Uterus (tissue), 3 donors: ENCODE measurements at regions not wholly inside any gene's neighbourhood (a gene's known extent, or its start where the extent isn't known, plus 50 kb on each side); places are given as distances from the start of the nearest gene placed in this dataset.

Source experiments
- DNase-seq, 2 donors: peaks; one replicate each; pipeline ENCODE4 v3.0.0-alpha.2; 2019 to 2020
- H3K27ac ChIP-seq, 2 donors: fragments of 200-600 bp; sonication (generic); 1 replicate in 1 of 2; 2 replicates in 1 of 2; pipeline ENCODE4 v1.5.1; 2016 to 2018
- H3K27me3 ChIP-seq, 2 donors: fragments of 200-600 bp; sonication (generic); one replicate each; pipeline ENCODE4 v1.5.1; 2018 to 2019; ENCODE audit warnings: control low read depth in 1 of 2
- H3K36me3 ChIP-seq, 2 donors: fragments of 200-600 bp; sonication (generic); one replicate each; pipeline ENCODE4 v1.5.1; 2019; ENCODE audit warnings: control low read depth in 1 of 2
- H3K4me1 ChIP-seq, 2 donors: fragments of 200-600 bp; sonication (generic); one replicate each; pipeline ENCODE4 v1.5.1; 2018 to 2019; ENCODE audit warnings: control low read depth in 1 of 2
- H3K4me3 ChIP-seq, 2 donors: fragments of 200-600 bp; sonication (generic); 1 replicate in 1 of 2; 2 replicates in 1 of 2; pipeline ENCODE4 v1.5.1; 2018 to 2019; ENCODE audit warnings: mild to moderate bottlenecking in 1 of 2
- H3K9me3 ChIP-seq, 2 donors: fragments of 200-600 bp; sonication (generic); one replicate each; pipeline ENCODE4 v1.5.1; 2019; ENCODE audit warnings: control low read depth in 1 of 2
- POLR2A ChIP-seq, 2 donors: fragments of 450-650 bp; IDR thresholded peaks; one replicate each; pipeline ENCODE4 v1.6.1; 2016; ENCODE audit warnings: antibody characterized with exemption in 2 of 2, mild to moderate bottlenecking in 1 of 2, moderate library complexity in 1 of 2
- intact Hi-C: fragments of 100-400 bp; cut with DNase I; formaldehyde crosslinking; loops from one replicate; pipeline ENCODE4 v1.15.1; 2023; ENCODE audit warnings: low total_unique reads
- TF ChIP-seq, protein P1 (sequence below), 4 experiments: fragments of 200-600 bp in 2 of 4; fragments of 450-650 bp in 2 of 4; sonication (generic) in 2 of 4; IDR thresholded peaks; one replicate each; pipeline ENCODE4 v1.5.1; 2016 to 2019; ENCODE audit warnings: antibody characterized with exemption in 4 of 4, mild to moderate bottlenecking in 2 of 4, moderate library complexity in 1 of 4
- donor health status: DM: yes; HTN: yes; CAD: no.

DNA sequence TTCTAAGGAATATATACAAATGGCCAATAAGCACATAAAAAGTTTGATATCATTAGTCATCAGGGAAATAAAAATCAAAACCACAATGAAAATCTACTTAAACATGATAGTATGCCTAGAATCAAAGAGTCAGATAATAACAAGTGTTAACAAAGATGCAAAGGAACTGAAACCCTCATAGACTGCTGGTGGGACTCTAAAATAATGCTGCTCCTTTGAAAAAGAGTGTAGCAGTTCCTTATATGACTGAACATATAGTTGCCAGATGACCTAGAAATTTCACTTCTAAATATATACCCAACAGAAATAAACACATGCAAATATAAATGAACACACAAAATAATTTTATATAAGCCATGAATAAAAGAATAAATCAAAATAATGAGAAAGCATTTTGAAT lies 205.1 kb upstream of the CTSO start:
- H3K4me3 ChIP-seq: no peak overlapping the region
- no peak overlapping the region for H3K27ac ChIP-seq
- intact Hi-C loops: no loop called here
- H3K36me3 ChIP-seq: no peaks in the 10 kb centered on the region
- DNase-seq: no peak
- no peaks in the 10 kb centered on the region for H3K4me1 ChIP-seq
- no peaks in the 10 kb centered on the region for H3K27me3 ChIP-seq
- H3K9me3 ChIP-seq: no peaks in the 10 kb centered on the region
- TF ChIP-seq, protein P1, sequence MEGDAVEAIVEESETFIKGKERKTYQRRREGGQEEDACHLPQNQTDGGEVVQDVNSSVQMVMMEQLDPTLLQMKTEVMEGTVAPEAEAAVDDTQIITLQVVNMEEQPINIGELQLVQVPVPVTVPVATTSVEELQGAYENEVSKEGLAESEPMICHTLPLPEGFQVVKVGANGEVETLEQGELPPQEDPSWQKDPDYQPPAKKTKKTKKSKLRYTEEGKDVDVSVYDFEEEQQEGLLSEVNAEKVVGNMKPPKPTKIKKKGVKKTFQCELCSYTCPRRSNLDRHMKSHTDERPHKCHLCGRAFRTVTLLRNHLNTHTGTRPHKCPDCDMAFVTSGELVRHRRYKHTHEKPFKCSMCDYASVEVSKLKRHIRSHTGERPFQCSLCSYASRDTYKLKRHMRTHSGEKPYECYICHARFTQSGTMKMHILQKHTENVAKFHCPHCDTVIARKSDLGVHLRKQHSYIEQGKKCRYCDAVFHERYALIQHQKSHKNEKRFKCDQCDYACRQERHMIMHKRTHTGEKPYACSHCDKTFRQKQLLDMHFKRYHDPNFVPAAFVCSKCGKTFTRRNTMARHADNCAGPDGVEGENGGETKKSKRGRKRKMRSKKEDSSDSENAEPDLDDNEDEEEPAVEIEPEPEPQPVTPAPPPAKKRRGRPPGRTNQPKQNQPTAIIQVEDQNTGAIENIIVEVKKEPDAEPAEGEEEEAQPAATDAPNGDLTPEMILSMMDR (IDR thresholded peaks at IDR 0.05): no peak
- no peak for TF ChIP-seq POLR2A (IDR thresholded peaks at IDR 0.05)

DNA sequence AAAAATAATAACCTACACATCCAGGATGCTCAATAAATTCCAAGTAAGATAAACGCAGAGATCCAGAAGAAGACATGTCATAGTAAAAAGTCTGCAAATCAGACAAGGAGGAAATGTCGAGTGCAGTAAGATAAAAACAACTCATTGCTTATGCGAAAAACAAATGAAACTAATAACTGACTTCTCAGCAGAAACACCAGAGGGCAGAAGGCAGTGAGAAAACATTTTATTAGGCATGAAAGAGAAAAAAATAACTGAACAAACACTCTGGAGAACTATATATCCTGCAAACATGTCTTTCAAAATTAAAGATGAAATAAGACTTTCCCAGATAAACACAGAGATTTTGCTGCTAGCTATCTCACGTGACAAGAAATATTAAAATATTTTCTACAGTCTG lies 201.3 kb upstream of the CTSO start:
- intact Hi-C loops: no loop called here
- Histone ChIP-seq H3K36me3 (no peaks in the 10 kb centered on the region), H3K4me3 (no peak overlapping the region), H3K27ac (no peak overlapping the region), H3K9me3 (no peaks in the 10 kb centered on the region), H3K4me1 (no peaks in the 10 kb centered on the region), H3K27me3 (no peaks in the 10 kb centered on the region)
- DNase-seq: no peak
- TF ChIP-seq POLR2A (IDR thresholded peaks at IDR 0.05): no peak
- TF ChIP-seq, protein P1 (IDR thresholded peaks at IDR 0.05): no peak

DNA sequence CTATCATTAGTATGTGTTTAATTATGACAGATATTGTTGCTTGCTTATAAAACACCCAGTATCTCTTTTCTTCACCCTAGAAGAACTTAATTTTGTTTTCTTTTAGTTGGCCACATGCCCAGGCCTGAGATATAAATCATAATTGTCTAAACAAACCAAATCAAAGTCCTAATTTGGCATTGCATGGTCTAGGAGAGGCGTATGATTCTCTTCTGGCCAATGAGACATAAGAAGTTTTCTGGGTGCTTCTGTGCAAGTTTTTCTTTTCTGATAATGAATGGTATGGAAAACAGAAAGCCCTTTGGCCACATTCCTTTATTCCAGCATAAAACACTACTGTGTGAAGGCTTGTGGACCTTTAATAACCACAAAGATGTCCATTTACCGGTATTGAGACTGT lies 192.9 kb upstream of the CTSO start:
- intact Hi-C loops: no loop called here
- no peaks in the 10 kb centered on the region for H3K27me3 ChIP-seq

DNA sequence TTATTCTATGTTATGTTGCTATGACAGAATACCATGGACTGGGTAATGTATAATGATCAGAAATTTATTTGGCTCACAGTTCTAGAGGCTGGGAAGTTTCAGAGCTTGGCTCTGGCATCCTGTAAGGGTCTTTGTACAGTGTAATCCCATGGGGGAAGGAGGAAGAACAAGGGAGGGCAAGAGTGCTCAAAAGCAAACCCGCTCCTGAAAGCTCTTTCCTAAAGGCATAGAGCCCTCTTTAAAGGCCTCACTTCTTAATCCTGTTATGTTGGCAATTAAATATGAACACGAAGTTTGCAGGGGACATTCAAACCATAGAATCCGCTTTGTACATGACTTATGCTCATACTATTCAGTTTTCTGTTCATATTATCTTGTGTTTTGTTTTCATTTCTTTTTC lies 191.3 kb upstream of the CTSO start:
- no peaks in the 10 kb centered on the region for H3K27me3 ChIP-seq
- TF ChIP-seq, protein P1 (IDR thresholded peaks at IDR 0.05): no peak
- no peak for TF ChIP-seq POLR2A (IDR thresholded peaks at IDR 0.05)
- H3K4me3 ChIP-seq: no peak overlapping the region
- no peaks in the 10 kb centered on the region for H3K9me3 ChIP-seq
- no peak overlapping the region for H3K27ac ChIP-seq
- intact Hi-C loops: no loop called here
- no peaks in the 10 kb centered on the region for H3K4me1 ChIP-seq
- H3K36me3 ChIP-seq: no peaks in the 10 kb centered on the region
- DNase-seq: no peak

More for the DNA sequence above, 192.9 kb upstream of the CTSO start:
- Histone ChIP-seq H3K4me3 (no peak overlapping the region), H3K4me1 (no peaks in the 10 kb centered on the region), H3K27ac (no peak overlapping the region), H3K9me3 (no peaks in the 10 kb centered on the region), H3K36me3 (no peaks in the 10 kb centered on the region)
- no peak for TF ChIP-seq POLR2A (IDR thresholded peaks at IDR 0.05)
- TF ChIP-seq, protein P1 (IDR thresholded peaks at IDR 0.05): no peak
- DNase-seq: no peak

DNA sequence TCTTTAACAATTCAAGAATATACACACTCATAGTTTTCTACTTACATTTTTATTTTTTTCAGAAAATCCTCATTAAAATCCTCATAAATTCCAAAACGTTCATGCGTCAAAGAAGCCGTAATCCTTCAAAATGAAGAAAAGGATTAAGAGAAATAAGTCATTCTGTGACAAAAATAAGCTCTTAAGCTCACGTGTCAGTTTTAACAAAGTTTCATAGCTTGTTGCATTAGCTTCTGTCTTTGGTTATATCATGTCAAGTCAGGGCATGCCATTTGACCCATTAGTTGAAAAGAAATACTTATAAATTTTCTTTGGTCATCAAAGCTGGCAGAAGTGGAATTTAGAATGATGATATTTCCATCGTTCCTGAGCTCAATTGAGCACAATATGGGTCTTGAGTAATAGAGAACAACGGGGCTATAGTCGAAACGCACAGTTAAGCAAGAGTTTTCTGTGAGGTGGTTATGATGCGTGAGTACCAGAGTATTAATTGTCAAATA lies 185.2 kb upstream of the CTSO start:
- Histone ChIP-seq H3K4me1 (no peaks in the 10 kb centered on the region), H3K9me3 (no peaks in the 10 kb centered on the region), H3K27ac (no peak overlapping the region), H3K4me3 (no peak overlapping the region), H3K36me3 (no peaks in the 10 kb centered on the region), H3K27me3 (no peaks in the 10 kb centered on the region)
- intact Hi-C loops: no loop called here
- DNase-seq: no peak
- no peak for TF ChIP-seq POLR2A (IDR thresholded peaks at IDR 0.05)
- TF ChIP-seq, protein P1 (IDR thresholded peaks at IDR 0.05): no peak
